Fibroblast of mammary gland (primary cell): ENCODE measurements at regions not wholly inside any gene's neighbourhood (a gene's known extent, or its start where the extent isn't known, plus 50 kb on each side); places are given as distances from the start of the nearest gene placed in this dataset.

Source experiments
- DNase-seq: peaks from one replicate; pipeline ENCODE4 v3.0.0-alpha.2; 2010; ENCODE audit warnings: low read depth
- H3K4me3 ChIP-seq: 2 replicates; pipeline ENCODE4 v1.5.1; 2011; ENCODE audit warnings: low read depth, mild to moderate bottlenecking, low read length, moderate library complexity; ENCODE audit not compliant: control insufficient read depth
- TF ChIP-seq, protein P1 (sequence below): conservative IDR thresholded peaks from 2 replicates; pipeline ENCODE4 v1.5.1; 2011; ENCODE audit warnings: low read depth, low read length, inconsistent platforms; ENCODE audit not compliant: control insufficient read depth, insufficient read depth

DNA sequence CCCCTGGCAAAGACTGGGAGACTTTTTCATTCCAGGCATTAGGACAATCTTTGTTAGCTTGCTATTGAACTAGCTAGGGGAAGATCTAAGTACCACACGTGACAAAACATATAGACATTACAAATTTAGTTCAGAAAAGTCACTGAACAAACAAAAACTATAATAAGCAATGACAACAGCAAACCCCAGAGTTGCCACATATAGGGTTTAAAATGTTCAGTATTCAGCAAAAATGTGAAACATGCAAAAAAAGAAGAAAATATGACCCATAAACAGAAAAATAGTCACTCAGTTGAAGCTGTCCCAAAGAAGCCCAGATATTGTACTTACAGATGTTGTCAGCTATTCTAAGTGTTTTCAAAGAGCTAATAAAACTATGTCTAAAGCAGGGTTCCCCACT is 431.1 kb upstream of the CDH2 start:
- TF ChIP-seq, protein P1, sequence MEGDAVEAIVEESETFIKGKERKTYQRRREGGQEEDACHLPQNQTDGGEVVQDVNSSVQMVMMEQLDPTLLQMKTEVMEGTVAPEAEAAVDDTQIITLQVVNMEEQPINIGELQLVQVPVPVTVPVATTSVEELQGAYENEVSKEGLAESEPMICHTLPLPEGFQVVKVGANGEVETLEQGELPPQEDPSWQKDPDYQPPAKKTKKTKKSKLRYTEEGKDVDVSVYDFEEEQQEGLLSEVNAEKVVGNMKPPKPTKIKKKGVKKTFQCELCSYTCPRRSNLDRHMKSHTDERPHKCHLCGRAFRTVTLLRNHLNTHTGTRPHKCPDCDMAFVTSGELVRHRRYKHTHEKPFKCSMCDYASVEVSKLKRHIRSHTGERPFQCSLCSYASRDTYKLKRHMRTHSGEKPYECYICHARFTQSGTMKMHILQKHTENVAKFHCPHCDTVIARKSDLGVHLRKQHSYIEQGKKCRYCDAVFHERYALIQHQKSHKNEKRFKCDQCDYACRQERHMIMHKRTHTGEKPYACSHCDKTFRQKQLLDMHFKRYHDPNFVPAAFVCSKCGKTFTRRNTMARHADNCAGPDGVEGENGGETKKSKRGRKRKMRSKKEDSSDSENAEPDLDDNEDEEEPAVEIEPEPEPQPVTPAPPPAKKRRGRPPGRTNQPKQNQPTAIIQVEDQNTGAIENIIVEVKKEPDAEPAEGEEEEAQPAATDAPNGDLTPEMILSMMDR, result no peak
- no peak for DNase-seq
- H3K4me3 ChIP-seq, result no peak overlapping the region

DNA sequence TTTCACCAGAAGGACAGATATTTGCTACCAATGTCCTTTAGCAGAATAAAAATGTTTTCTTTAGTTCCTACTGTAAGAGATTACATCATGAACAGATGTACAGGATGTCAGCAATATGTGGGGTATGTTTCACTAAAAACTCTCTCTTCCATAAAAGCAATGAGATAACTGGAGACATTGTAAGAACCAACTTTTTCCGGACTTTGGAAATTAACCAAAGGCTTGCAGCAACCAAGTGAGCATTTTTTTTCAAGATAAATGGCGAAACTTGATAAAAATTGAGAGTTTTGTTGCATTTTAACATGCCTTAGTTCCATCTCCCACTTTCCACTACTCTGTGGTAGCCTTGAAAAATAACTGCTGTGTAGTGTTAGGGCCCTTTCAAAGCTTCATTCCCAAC is 429.8 kb upstream of the CDH2 start:
- no peak for DNase-seq
- H3K4me3 ChIP-seq, result no peak overlapping the region
- TF ChIP-seq, protein P1, result no peak

DNA sequence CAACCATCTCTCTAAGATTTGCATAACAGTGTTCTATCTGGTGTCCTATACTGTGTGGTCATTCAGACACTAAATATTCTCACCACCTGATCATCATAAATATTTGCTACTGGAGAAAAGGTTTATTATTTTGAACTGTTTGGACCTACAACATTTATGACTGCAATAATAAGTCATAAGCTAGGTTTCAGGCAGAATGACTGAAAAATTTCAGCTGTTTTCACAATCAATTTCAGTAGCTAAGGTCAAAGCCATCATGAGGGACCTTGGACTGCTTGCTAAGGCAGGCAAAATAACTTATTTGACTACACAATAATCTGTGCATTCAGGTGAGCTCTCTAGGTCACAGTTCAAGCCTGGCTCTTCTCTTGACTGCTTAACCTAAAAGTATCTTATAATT is 425.5 kb upstream of the CDH2 start:
- TF ChIP-seq, protein P1, result no peak
- H3K4me3 ChIP-seq, result no peak overlapping the region

DNA sequence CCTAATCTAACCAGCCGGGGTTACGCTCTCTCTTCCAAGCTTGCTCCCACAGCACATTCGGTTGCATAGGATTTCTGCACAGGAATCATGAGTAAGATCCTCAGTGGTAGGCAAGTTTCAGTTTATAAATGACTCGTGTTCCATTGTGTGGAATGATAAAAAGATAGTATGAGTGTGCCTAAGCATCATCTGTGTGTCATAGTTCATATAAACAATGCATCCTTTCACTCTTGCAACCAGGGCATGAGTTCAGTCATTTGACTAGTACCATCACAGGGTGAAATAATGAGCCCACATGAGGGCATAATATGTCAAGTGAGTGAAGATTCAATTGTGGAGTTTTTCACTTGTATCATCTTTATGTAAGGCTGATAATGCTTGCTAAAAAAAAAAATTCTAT is 417.1 kb upstream of the CDH2 start:
- H3K4me3 ChIP-seq, result no peak overlapping the region
- TF ChIP-seq, protein P1, result no peak
- peak; percentile 51 for DNase-seq

More for the DNA sequence above, 425.5 kb upstream of the CDH2 start:
- no peak for DNase-seq

DNA sequence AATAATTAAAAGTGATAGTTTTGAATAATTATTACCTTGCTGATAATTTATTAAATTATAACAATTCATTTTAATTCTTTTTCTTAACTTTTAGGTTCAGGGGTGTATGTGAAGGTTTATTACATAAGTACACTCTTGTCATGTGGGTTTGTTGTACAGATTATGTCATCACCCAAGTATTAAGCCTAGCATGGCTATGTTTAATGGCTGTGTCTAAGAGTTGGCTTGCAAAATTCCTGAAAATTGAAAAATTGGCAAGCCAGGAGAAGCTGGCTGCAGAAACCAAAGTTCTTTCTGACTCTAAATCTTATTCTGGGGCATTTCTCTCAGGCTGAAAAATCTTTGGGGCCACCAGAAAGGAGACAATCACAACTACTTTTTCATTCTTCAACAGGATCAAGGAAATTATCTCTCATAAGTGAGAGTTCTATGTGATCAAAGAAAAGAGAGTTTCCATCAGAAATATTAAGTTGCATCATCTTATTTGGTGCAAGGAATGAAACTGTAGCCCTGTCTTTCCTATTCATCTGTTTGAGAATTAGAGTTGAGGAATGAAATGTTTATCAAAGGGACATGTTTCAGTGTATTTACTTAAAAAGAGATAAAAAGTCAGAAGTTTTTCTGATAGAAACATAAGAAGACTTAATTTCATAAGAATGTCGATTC is 412.1 kb upstream of the CDH2 start:
- peak; percentile 7 for DNase-seq
- TF ChIP-seq, protein P1, result no peak
- no peak overlapping the region for H3K4me3 ChIP-seq

DNA sequence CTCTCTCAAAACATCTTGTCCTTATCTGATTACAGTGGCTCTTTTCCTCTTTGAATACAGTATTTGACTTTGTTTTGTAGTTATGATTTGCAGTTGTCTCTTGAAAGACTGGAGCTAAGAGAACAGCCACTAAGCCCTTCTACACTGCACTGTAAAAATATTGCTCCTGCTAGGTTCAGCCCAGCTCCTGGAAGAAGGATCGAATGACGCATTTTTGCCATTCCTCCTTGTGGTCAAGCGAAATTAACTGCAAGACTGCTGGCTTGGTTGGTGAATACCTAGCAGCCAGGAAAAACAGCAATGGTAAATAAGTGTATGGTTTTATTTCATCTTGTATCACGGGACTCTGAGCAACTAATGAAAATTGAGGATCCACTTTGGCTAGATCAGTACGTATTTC is 407.8 kb upstream of the CDH2 start:
- TF ChIP-seq, protein P1, result no peak
- no peak overlapping the region for H3K4me3 ChIP-seq
- peak; percentile 54 for DNase-seq

DNA sequence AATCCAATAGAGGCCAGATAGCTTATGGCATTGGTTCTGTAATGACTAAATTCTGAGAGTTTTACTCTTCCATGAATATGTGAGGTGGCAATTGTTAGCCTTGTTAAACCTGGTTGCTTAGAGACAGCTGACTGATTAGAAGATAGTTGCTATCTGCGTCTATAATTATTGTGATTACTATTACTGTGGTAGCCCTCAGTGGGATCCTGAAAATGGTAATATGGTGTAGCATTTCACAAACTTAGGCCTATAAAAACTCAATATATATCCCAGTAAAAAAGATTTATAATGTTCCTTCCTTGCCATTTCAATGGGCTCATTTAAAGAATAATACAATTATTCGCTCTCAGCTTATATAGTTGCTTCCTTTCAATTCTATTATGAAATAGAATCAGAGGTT is 405.8 kb upstream of the CDH2 start:
- no peak for DNase-seq
- no peak overlapping the region for H3K4me3 ChIP-seq
- TF ChIP-seq, protein P1, result no peak
